GM12874 (cell line): ENCODE measurements at regions not wholly inside any gene's neighbourhood (a gene's known extent, or its start where the extent isn't known, plus 50 kb on each side); places are given as distances from the start of the nearest gene placed in this dataset.

ENCODE experiments used
- CTCF ChIP-seq: IDR thresholded peaks from 2 replicates; pipeline ENCODE4 v1.5.1; 2011; ENCODE audit warnings: low read depth, mild to moderate bottlenecking, control low read depth, low read length, moderate library complexity; ENCODE audit not compliant: insufficient read depth

- no peak for TF ChIP-seq CTCF
Observed at GRCh38 chr2:194304191-194304590, 1352.8 kb upstream of the SLC39A10 start.

GRCh38 chr2:194301946-194302345 lies 1355.1 kb upstream of the SLC39A10 start:
- TF ChIP-seq CTCF = no peak

DNA sequence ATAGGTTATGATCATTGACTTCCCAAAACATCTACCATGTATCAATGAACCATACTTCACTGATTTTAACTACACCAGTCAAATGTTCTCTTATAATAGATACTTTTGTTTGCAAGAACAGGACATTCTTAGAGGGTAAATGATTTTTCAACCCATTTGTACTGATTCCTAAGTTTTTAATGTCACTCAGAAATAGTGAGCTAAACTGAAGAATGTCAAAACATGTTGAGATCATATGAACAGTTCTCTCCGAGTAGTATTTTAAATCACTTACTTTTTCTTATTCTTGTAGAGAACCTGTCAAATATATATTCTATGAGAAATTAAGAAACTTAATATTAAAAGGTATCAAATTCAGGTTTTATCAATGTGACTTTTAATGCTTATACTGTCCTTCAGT lies 1362.9 kb upstream of the SLC39A10 start:
- TF ChIP-seq CTCF = no peak

DNA sequence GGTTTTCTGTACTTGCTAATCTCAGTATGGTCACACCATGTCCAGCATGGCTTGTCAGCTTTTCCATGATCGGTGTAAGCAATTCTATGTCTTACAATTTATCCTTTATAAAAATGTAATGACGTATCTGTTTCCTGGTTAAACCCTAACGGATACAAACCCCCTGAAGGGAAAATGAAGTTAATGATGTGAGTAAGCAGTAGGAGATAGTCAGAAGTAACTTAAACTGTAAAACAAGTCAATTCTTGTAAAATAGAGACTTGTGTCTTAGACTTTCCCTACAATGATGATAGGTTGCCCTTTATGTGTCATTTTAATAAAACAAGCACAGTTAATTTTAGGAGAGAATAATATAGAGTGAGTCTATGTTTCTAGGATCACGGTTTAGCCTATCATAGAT lies 1365.9 kb upstream of the SLC39A10 start:
- no peak for TF ChIP-seq CTCF

GRCh38 chr2:194289712-194290346 lies 1367.2 kb upstream of the SLC39A10 start:
- no peak for TF ChIP-seq CTCF

- TF ChIP-seq CTCF = no peak
Observed at GRCh38 chr2:194271293-194271961, 1385.6 kb upstream of the SLC39A10 start.

GRCh38 chr2:194270648-194271047 lies 1386.4 kb upstream of the SLC39A10 start:
- no peak for TF ChIP-seq CTCF
